Mesenteric fat pad (tissue), 1 donor: ENCODE measurements at regions not wholly inside any gene's neighbourhood (a gene's known extent, or its start where the extent isn't known, plus 50 kb on each side); places are given as distances from the start of the nearest gene placed in this dataset.
"Not testable (repeated sequence)": the region's sequence is repeated elsewhere in the genome, so short reads cannot be mapped to it uniquely, and the experiment has no call there.

Source experiments
- DNase-seq: peaks from one replicate; pipeline ENCODE4 v3.0.0-alpha.2; 2020; ENCODE audit warnings: low spot score
- donor health status: DM: yes; HTN: yes; CAD: no.

DNA sequence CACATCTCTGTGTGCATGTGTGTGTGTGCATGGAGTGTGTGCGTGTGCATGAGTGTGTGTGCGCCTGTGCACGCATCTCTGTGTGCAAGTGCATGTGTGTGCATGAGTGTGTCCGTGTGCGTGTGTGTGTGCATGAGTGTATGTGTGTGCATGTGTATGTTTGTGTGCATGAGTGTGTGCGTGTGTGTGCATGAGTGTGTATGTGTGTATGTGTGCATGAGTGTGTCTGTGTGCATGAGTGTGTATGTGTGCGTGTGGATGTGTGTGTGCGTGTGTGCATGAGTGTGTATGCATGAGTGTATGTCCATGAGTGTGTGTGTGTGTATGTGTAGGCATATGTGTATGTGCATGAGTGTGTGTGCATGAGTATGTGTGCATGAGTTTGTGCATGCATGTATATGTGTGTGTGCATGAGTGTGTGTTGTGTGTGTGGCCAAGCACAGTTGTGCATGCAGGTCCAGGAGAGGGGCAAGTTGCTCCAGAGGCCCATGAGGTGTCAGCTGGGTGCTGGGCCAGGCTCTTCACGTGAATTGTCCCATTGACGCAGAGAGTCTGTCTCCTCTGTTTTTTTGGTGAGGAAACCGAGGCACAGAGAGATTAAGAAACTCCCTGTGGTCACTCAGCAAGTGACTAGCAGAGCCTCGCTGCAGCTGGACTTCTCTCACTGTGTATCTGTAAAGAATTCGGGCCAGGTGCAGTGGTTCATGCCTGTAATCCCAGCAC lies 75.5 kb downstream of the ASB1 start:
- DNase-seq: peak; percentile 57

- DNase-seq: peak; percentile 86
Measured at GRCh38 chr2:238502956-238503791, 76.4 kb downstream of the ASB1 start.

DNA sequence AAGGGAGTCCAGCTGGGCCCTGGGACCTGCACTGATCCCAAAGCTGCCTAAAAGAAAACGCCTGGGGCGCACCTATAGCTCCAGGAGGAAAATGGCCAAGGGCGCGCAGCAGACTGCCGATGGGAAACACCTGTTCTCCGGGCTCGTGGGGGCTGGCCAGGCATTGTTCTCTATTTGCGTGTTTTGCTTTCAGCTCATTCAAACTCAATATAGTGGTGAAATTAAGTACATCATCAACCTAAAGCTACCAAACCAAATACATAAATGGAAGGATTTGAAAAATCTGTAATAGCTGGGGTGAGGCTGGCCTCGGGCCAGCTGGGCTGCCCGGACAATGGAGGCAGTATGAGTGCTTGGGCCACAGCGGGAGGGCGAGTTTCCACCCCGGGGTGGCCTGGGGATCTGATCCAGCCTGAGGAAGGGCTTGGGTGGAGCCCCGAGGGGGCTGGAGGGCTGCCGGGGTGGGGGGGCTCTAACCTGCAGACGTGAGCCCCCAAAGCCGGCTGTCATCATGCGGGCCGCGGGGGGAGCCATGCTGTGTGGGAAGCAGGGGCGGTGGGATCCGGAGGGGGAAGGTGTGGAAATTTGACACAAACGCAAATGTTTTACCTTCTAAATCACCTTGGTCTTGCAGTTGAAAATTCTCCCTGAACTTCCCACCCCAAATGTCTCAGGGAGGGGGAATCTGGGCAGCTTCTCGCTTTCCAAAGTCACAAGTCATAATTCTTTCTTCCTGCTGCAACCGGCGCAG lies 77.6 kb downstream of the ASB1 start:
- peak; percentile 86 for DNase-seq

DNA sequence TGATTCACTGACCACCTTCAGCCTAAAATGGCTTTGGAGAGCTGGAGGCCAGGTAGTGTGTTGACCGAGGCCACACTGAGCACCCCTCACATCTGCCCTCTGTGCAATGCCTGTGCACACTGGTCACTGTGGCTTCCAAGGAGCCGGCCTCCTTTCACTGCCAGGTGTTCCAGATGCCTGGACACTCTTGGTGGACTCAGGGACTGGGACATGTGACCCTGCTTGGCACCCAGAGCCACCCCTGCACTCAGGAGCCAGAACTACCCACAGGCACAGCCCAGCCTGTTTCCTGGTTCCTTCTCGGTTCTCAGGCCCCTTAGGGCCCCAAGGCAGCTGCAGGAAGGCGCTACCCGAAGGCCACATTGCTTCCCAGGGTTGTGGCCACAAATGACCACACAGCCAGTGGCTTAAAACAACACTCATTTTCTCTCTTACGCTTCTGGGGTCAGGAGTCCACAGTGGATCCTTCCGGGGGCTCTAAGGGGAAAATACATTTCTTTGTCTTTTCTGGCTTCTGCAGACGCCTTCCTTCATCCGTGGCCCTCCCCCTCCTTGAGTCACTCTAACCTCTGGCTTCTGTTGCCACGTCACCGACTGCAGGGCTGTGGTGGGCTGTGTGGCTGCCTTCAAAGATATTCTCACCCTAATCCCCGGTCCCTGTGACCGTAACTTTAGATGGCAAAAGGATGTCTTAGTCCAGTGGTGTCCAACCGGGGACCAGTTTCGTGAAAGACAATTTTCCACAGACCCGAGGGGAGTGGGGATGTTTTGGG lies 78.6 kb downstream of the ASB1 start:
- peak; percentile 59 for DNase-seq

GRCh38 chr2:238505892-238506280 lies 79.2 kb downstream of the ASB1 start:
- peak; percentile 24 for DNase-seq

- peak; percentile 79 for DNase-seq
Measured at GRCh38 chr2:238506371-238507068, 79.8 kb downstream of the ASB1 start.

GRCh38 chr2:238507836-238508235 lies 81.1 kb downstream of the ASB1 start:
- peak; percentile 51 for DNase-seq

DNA sequence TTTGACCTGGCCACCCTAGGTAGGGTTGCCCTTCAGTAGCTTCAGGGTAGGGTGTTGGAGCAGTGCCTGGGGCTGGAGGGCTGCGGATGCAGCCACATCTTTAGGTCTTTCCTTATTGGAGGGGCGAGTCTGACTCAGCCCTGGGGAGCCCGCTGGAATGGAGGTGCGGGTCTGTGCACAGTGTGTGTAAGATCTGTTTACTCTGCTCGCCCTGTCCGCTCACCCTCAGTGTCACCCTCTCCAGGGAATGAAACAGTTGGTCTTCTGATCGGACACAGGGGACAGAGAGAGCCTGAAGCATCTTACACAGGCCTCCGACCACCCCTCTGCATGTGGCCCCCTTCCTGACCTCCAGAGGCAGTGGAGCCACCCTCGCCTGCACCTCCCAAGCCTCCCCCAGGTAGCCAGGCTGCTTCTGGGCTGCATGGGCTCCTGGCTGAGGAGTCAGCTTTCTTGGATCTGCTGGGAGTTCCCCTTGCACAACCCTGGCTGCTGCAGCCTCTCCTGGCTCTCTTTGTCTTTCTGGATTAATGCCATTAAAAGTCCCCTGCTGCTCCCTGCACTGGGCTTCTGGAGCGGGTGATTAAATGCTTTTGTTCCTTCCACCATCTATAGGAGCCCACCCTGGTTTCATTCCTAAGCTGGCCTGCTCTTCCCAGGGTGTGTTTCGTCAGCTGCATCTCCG lies 82.6 kb downstream of the ASB1 start:
- no peak for DNase-seq

GRCh38 chr2:238509903-238510302 lies 83.2 kb downstream of the ASB1 start:
- no peak for DNase-seq

GRCh38 chr2:238510911-238511613 lies 84.3 kb downstream of the ASB1 start:
- no peak for DNase-seq

DNA sequence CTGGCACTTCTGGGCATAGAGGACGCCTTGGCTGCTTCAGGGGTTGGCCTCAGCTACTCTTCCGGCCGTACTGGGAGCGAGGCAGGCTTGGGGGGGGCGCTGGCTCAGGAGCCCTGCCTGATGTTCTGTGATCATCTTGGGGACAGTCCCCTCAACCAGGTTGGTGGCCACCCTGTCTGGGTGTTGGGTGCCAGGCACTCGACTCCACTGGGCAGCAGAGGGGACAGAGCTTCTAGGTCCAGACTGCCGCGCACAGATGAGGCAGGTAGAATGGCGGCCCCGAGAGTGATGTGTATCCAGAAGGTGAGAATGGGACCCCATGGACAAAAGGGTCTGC lies 84.9 kb downstream of the ASB1 start:
- no peak for DNase-seq

- no peak for DNase-seq
Measured at GRCh38 chr2:238512247-238512867, 85.6 kb downstream of the ASB1 start.

- DNase-seq: no peak
Measured at GRCh38 chr2:238513346-238513745, 86.6 kb downstream of the ASB1 start.

GRCh38 chr2:238514024-238514423 lies 87.3 kb downstream of the ASB1 start:
- DNase-seq: not testable (repeated sequence)

DNA sequence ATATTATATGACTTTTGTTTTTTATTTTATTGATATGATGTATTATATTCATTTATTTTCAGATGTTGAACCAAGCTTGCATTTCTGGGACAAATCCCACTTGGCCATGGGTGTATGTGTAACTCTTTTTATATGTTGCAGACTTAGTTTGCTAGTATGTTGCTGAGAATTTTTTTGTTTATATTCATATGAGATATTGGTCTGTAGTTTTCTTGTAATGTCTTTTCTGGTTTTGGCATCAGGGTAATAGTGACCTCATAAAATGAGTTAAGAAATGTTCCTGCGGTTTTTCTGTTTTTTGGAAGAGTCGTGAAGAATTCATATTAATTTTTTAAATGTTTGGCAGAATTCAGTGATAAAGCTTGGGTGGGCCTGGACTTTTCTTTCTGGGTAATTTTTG lies 88.7 kb downstream of the ASB1 start:
- DNase-seq: no peak

- DNase-seq: no peak
Measured at GRCh38 chr2:238517209-238517608, 90.5 kb downstream of the ASB1 start.

DNA sequence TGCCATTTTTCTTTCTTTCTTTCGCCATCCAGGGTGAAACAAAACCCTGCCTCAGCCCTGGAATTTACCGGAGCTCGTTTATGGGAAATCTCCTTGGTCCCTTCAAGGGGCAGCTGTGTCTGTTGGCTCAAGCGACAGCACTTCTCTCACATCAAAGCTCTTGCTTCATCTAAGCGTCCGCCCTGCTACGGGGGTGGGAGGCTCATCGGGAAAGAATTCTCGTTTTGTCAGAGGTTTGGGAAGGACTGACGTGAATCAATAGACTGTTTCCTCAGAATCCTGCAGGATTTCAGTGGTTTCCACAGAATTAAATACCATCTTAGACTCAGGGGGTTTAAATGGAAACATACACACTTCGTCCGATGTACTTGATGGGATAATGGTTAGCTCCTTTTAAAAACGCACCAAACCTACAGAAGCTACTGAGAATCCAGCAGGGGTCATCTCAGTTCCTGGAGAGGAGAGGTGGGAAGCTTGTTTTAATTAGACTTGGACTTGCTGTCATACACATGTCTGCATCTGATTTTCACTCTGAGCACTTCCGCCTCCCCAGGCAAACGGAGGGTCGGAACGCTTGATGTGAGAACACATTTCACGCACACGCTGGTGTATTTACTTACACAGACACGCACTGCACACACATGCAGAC lies 91.6 kb downstream of the ASB1 start:
- no peak for DNase-seq

GRCh38 chr2:238518821-238519186 lies 92.1 kb downstream of the ASB1 start:
- DNase-seq: no peak
